HepG2 (cell line): ENCODE measurements at regions not wholly inside any gene's neighbourhood (a gene's known extent, or its start where the extent isn't known, plus 50 kb on each side); places are given as distances from the start of the nearest gene placed in this dataset.

Experiments used
- ATAC-seq: fragments of 200-7000 bp; cut with Tn5 transposase; 3 replicates; pipeline ENCODE4 v1.9.1; 2020; ENCODE audit warnings: mild to moderate bottlenecking, moderate library complexity
- BruUV-seq: library from RNA; stranded (reverse); fragments of 400-500 nt; replicated peaks from 2 replicates; lab custom pipeline; 2021; lab: Mats Ljungman, UMichigan
- CTCF ChIA-PET: fragments of 300-600 bp; formaldehyde crosslinking; extraction: SDS; loops from one replicate; lab custom pipeline; 2021; ENCODE audit warnings: low total read pairs, inconsistent platforms, low intra/inter-chr PET ratio; lab: Yijun Ruan, JAX
- POLR2A ChIA-PET: fragments of 350-600 bp; sonication (Branson Sonifier 250); formaldehyde crosslinking; loops from one replicate; lab custom pipeline; 2020; ENCODE audit warnings: antibody characterized with exemption, inconsistent platforms; lab: Yijun Ruan, JAX
- DNase-seq: peaks from one replicate; pipeline ENCODE4 v3.0.0-alpha.2; 2015; ENCODE audit warnings: low spot score
- FAIRE-seq: peaks from 3 replicates; lab custom pipeline; 2011; peaks lifted over from hg19 to GRCh38; lab: Jason Lieb, UNC
- H2AFZ ChIP-seq: one replicate; pipeline ENCODE4 v1.6.1; 2011; ENCODE audit warnings: low read length, inconsistent platforms
- H3K27ac ChIP-seq: fragments of 300-600 bp; 3 replicates; pipeline ENCODE4 v1.8.0; 2011; ENCODE audit warnings: mixed run types, mild to moderate bottlenecking, mixed read lengths, low read length, inconsistent platforms; ENCODE audit not compliant: insufficient read depth; ENCODE audit errors: extremely low read length
- H3K27me3 ChIP-seq, 2 experiments: fragments of 200-600 bp in 1 of 2; 2 replicates in 1 of 2; 3 replicates in 1 of 2; pipeline versions ENCODE4 v1.6.0 to v1.8.0; 2011; ENCODE audit warnings: low read length in 2 of 2, mild to moderate bottlenecking in 2 of 2, moderate library complexity in 2 of 2, inconsistent platforms in 1 of 2; ENCODE audit not compliant: insufficient read depth in 2 of 2, control insufficient read depth in 1 of 2
- H3K36me3 ChIP-seq, 2 experiments: fragments of 200-600 bp in 1 of 2; replicated peaks in 1 of 2; 2 replicates in 1 of 2; 3 replicates in 1 of 2; pipeline versions ENCODE4 v1.5.1 to v1.8.0; 2011; ENCODE audit warnings: low read length in 2 of 2, inconsistent platforms in 1 of 2; ENCODE audit not compliant: insufficient read depth in 2 of 2, control insufficient read depth in 1 of 2
- H3K4me1 ChIP-seq: 2 replicates; pipeline ENCODE4 v1.5.1; 2012; ENCODE audit warnings: low read length, inconsistent platforms; ENCODE audit not compliant: insufficient read depth
- H3K4me2 ChIP-seq: 2 replicates; pipeline ENCODE4 v1.6.0; 2011; ENCODE audit warnings: low read depth, low read length, inconsistent platforms
- H3K4me3 ChIP-seq, 3 experiments: fragments of 200-600 bp in 1 of 3; sonication (generic), shearing (Covaris generic) in 1 of 3; replicated peaks in 1 of 3; 2 replicates each; pipeline ENCODE4 v1.5.1; 2011 to 2016; ENCODE audit warnings: low read length in 3 of 3, inconsistent platforms in 2 of 3, low read depth in 2 of 3, mild to moderate bottlenecking in 2 of 3, control low read depth in 1 of 3, mixed read lengths in 1 of 3; ENCODE audit not compliant: insufficient read depth in 1 of 3
- H3K79me2 ChIP-seq: one replicate; pipeline ENCODE4 v1.6.1; 2011; ENCODE audit warnings: low read length, inconsistent platforms; ENCODE audit not compliant: insufficient read depth
- H3K9ac ChIP-seq: 2 replicates; pipeline ENCODE4 v1.6.0; 2011; ENCODE audit warnings: mild to moderate bottlenecking, low read depth, low read length, inconsistent platforms; ENCODE audit not compliant: insufficient read depth
- H3K9me3 ChIP-seq: 2 replicates; pipeline ENCODE4 v1.5.1; 2012; ENCODE audit warnings: mild to moderate bottlenecking, low read length
- H4K20me1 ChIP-seq: 2 replicates; pipeline ENCODE4 v1.6.0; 2011; ENCODE audit warnings: inconsistent platforms, mild to moderate bottlenecking, low read length, moderate library complexity; ENCODE audit not compliant: insufficient read depth
- BHLHE40 ChIP-seq: IDR thresholded peaks from 2 replicates; pipeline ENCODE4 v1.6.1; 2011; ENCODE audit warnings: low read length, improper control_type of control experiment
- DRAP1 ChIP-seq: IDR thresholded peaks from 2 replicates; pipeline ENCODE4 v1.6.1; 2016; ENCODE audit warnings: missing genetic modification reagents, missing compliant biosample characterization
- RARA ChIP-seq: IDR thresholded peaks from 2 replicates; pipeline ENCODE4 v1.6.1; 2016; ENCODE audit warnings: missing genetic modification reagents, missing compliant biosample characterization
- ZNF644 ChIP-seq: IDR thresholded peaks from 2 replicates; pipeline ENCODE4 v1.6.1; 2016; ENCODE audit warnings: low read depth
- in situ Hi-C: cut with HindIII; loops from 2 replicates; pipeline ENCODE4 v1.10.0; 2017; ENCODE audit warnings: low pct_unique_long_range_greater_than_20kb; ENCODE audit not compliant: extremely low pct_ligation_motif_present
- intact Hi-C: fragments of 100-400 bp; cut with micrococcal nuclease; formaldehyde crosslinking; loops from one replicate; pipeline ENCODE4 v1.10.0; 2022; ENCODE audit not compliant: unreplicated experiment

- CTCF ChIA-PET: no interaction called here
These were observed 50.5 kb upstream of the PUM1 start for GRCh38 chr1:31116022-31116421.

More at GRCh38 chr1:31116022-31116421, 50.5 kb upstream of the PUM1 start:
- no peak overlapping the region for H2AFZ ChIP-seq
- no peak overlapping the region for H3K27ac ChIP-seq
- POLR2A ChIA-PET: no interaction called here
- H3K4me3 ChIP-seq: no peak overlapping the region
- TF ChIP-seq ZNF644 (CRISPR knock-in tag): no peak
- TF ChIP-seq BHLHE40: no peak
- TF ChIP-seq DRAP1: no peak
- no peak for TF ChIP-seq RARA (CRISPR knock-in tag)
- FAIRE-seq: no peak
- H3K4me2 ChIP-seq: no peak overlapping the region
- no peaks in the 10 kb centered on the region for H3K9me3 ChIP-seq
- intact Hi-C loops: no loop called here
- in situ Hi-C loops: no loop called here
- peaks cover 15% of the 10 kb centered on the region for H3K4me1 ChIP-seq
- H3K27me3 ChIP-seq: 0 out of 5 replicates have a peak, but pooled peaks cover 0 to 4% of the 10 kb centered on the region in 2 experiments
- no peaks in the 10 kb centered on the region for H4K20me1 ChIP-seq
- H3K36me3 ChIP-seq: no peaks in the 10 kb centered on the region
- H3K9ac ChIP-seq: no peak overlapping the region
- ATAC-seq: no peak
- H3K79me2 ChIP-seq: no peaks in the 10 kb centered on the region
- no peak for DNase-seq
- BruUV-seq: no TSS peak
